ENCODE measurements at regions not wholly inside any gene's neighbourhood (a gene's known extent, or its start where the extent isn't known, plus 50 kb on each side); places are given as distances from the start of the nearest gene placed in this dataset.

DNA sequence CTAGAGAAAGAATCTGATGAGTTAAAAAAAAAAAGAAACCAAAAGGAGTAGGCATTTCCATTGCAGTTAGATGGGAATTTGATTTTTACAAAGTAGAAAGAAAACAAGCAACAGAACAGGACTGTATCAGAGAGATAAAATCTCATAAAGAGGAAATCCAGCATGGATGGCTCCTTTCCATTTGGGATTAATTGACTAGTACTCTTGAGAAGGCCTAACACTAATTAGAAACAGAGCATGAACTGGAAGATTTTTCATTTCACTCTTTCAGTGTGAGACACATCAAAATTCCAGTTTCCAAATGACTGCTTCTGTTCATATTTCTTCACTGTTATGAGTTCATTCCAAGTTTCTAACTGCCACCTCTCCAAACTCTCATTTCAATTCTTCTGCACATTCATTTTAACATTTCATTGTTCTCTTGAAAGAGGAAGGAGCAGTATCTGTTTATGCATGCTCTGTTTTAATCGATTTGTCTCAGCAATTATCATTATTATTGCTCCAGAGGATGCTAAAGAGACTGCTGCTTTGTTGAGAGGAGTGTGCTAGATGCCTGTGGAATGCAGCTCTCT lies 108.8 kb upstream of the PIEZO2 start:
- no peak for DNase-seq

DNA sequence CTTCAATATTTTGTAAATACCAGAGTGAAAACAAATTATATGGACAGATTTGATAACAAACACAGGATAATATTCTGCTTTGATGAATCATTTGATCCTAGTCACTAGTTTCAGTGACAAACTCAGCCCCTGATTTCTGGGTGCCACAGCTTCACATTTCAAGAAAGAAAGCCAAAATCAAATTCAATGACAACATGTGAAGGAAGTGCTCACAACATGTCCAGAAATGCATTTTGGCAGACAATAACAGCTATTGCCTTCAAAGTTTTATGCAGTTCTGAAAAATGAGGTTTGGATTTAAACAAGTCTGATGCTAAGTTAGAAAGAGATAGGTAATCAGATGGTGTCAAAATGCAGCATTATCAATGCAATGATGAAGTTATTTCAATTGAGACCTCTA lies 106.9 kb upstream of the PIEZO2 start:
- no peak for DNase-seq

DNA sequence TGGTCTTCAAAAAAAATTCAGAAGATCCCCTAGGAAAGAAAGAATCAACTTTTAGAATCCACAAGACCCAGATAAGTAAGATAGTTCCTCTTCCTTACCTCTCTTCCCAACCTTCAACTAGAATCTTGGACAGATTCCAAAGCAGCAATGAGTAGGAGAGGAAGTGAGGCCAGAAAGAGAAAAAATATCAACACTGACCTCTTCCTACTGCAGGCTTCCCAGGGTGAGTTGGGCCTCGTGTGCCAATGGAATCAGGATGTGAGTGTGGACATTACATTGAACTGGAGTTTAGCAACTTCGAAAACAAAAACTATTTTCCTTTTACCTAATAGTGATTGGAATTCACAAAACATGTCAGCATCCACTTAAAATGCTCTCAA lies 102.5 kb upstream of the PIEZO2 start:
- DNase-seq: no peak

DNA sequence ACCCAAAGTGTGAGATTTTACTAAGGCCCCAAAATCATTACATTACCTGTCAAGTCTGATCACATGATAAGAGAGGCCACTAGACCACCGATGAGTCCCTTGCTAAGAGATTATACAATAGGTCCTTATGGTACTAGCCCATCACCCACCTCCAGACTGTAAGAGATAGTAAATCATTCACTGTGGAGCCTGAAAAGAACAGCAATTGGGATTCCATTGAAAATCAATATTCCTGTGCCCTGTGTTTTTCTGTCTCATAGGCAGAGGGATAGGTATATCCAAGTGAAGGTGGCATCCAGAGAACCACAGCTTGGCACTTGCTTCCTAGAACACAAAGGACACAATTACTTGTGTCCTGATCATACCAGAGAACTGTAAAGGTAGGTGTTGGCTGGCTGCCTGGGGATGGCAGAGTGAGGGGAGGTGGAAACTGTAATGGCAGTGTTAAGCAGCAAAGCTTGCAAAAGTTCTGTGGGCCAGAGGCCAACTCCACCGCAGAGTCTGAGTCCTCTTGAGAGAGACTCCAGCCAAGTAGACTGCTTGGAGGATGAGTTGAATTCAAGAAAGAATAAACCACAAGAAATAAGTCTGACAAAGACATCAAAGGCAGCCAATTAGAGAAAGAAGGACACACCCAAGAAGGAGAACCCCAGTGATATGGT lies 102.0 kb upstream of the PIEZO2 start:
- DNase-seq: no peak

DNA sequence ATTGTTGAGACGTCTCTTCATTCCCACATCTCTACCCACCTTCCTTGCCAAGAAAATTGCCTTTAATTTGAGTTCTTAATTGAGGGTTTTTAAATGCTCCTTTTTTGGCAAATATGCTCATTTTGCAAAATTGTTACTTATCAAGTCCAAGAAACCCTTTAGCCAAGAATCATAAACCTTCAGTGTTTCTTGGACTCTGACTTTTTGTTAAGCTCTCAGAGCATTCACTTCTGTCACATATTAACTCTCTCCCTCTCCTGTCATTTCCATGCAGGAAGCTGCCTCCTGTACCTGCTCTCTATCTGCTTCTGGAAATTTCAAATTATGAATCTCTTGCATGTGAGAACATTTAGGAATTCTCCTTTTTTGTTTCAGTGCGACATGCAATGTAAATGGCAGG lies 100.0 kb upstream of the PIEZO2 start:
- DNase-seq: no peak

DNA sequence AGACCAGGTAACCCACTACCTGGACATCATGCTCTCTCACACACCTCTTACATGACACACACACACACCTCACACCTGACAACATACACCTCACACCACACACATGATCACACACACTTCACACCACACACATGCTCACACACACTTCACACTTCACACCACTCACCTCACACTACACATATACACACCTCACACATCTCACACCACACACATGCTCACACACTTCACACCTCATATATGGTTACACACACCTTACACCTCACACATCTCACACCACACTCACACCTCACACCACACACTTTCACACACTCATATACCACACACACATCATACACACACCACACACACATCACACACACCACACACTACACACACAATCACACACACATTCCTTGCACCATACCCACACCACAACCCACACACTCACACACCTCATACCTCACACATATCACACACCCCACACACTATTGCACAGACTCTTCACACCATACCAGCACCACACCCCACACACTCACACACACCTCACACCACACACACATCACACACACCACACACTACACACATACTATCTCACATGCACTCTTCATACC lies 98.1 kb upstream of the PIEZO2 start:
- DNase-seq: no peak

DNA sequence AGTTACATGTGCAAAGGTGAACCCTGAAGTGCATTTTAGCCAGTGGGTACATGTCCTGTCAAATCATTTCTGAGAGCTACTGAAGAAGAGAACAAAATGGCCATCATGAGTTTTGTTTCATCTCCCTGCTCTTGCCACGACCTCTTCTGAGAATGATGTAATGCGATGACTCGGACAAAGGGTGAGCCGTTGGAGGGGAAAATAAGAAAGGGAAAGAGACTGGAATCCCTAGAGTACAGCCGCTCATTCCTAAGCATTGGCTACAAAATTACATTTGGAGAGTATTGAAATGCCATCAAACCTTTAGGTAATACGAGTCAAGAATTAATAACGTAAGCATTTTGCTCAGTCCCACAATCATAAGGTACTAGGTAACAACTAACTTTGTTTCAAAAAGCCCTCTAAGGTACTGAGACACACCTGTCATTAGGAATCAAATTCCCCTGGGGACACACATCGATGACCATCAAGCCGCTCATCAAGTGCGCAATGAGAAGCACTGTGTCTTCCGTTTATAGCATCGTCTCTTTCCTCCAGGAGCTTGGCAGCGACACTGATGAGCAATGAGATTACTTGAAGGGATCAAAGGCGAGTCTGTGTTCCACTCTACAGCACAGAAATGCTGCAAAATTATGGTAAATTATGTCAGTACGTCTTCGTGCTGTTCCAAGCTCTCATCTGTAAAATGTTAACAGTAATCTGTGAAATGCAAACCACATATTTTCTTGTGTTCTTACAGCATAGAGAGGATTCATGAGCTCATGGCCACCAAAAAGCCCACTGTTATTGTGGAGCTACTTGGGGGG lies 97.3 kb upstream of the PIEZO2 start:
- DNase-seq: no peak

DNA sequence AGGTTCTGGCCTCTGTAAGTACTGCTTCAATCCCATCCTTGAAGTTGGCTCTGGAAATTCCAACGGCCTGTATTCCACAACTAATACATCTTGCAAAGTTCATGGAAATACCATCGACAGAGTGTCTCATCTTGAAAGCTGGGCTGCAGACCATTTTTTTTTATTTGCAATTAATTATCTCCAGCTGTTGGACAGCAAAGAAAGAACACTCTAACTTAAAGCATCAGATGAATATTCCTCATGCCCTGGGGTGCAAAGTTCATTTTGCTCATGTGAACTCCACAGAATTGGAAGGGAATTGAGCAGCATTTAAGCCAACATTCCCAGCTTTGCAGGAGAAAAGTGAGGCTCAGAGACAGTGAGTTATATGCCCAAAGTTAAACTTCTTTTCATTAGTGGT lies 96.5 kb upstream of the PIEZO2 start:
- DNase-seq: no peak

DNA sequence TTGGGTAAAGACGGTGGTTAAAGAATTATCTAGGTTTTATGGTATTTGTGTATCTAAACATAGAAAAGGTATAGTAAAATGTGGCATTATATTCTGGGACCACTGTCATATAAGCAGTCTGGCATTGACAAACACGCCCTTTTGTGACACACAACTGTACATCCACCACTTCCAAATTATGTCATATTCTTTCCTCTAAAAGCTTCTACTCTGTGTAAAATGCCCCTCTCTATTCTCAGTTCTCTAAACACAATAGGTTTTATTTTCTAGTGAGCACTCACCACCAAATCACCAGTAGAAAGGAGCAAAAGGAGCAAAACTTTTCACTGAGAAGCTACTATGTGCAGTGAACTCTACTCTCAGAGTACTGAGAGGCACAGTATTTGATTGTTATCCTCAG lies 88.1 kb upstream of the PIEZO2 start:
- no peak for DNase-seq

DNA sequence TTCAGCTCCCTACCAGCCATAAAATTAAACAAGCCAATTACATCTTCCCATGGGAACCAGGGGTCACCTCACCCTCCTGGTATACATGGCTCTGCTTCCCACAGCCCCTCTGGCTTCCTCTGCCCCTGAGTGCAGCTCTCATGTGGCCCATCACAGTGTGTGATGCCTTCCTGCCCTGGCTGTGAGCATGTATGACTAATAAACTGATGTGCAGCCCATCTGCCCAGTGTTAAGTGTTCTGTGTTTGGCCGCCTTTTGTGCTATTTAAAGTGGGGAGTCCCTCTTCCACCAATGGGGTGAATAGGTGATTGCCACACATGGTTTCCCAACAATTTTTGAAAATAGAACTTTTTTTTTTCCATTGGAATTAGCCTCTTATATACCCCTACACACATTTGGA lies 87.7 kb upstream of the PIEZO2 start:
- no peak for DNase-seq

DNA sequence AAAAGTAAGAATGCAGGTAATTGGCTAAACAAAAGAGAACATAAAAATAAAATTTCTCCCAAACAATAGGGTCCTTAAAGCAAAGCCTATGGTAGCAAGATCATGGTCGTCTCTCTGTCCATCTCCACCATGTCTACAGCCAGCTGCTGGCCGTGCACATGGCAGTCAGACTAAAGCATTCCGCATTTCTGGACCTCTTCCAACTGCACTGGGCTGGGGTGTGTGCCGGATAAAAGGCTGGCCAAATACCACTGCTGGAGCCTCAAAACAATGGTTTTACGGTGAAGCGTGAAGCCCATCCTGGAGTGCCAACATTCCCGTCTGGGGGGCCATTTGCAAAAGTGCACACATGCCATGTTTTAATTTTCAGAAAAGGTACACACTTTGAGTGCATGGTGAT lies 74.8 kb upstream of the PIEZO2 start:
- DNase-seq: no peak

DNA sequence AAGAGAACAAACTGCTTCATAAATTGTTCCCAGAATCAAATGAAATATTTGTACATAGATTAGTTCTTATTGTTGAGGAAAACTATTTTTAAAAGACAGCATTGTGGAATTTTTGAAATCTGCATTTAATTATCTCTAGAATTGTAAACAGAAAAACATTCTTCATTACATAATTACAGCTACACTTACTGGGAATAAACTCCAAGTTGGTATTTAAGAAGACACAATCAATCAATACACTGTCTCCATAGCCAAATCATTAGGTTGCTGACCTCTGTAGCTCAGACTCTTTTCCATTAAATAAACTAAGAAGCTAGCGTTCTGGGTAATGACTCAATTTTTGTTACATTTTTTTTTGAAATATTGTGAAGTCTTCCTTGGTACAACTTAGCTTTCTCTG lies 70.2 kb upstream of the PIEZO2 start:
- DNase-seq: no peak

DNA sequence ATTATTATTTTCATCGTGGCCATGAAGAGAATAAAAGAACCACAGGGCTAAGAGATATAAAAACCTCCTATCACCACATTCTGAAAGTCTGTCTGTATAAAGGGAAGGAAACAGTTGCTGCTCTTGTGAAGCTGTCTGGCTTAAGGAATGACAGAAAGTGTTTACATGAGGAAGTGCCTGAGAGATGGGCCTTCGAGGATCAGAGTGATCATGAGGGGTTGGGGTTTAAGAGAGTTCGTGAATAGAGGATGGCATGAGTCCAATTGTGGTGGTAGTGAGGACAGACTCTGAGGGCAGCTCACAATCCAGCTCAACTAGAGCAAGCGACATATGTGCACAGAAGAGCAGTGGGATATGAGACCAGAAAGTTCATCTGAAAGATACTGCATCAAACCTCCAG lies 65.8 kb upstream of the PIEZO2 start:
- no peak for DNase-seq

DNA sequence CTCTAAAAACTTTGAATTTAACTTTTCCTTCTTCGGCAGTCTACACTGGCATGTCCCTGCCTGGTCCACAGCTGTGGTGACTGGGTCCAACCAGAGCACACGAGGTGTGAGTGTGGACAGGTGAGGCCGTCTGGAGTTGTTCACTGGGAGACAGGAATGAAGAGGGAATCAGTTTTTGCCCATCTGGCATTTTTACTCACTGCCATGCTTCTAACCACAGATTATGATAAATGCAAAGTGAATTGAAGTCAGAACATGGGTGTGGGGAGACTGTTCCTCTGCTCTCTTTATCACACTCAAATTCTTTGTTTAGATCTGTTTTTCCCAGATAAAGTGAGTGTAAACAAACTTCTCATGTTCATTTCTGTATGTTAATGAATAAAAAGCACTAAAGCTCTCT lies 54.7 kb upstream of the PIEZO2 start:
- DNase-seq: no peak

DNA sequence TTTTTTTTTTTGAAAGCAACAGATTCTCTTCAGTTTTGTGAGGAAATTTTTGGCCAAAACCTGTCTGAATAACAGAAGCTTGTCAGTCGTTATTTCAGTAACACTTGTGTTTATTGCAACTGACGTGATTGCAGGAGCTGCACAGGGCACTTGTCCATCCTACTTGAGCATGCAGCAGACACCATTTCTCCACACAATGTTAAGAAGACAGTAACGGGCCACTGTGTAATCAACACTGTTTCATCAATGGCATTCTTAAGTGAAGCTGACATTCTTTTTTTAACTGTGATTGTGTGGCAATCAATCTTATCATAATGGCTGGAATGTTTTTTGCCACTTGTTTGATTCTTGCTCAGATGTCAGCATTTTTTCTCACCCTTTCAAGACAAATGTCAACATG lies 50.1 kb upstream of the PIEZO2 start:
- no peak for DNase-seq
